Activated CD4-positive, alpha-beta T cell treated with anti-CD3 and anti-CD28 coated beads for 36 hours (primary cell): ENCODE measurements at regions not wholly inside any gene's neighbourhood (a gene's known extent, or its start where the extent isn't known, plus 50 kb on each side); places are given as distances from the start of the nearest gene placed in this dataset.

ENCODE experiments used
- ATAC-seq: fragments of 200-7000 bp; cut with Tn5 transposase; one replicate; pipeline ENCODE4 v1.10.0; 2021; ENCODE audit warnings: mild to moderate bottlenecking, moderate library complexity
- CTCF ChIA-PET: fragments of 350-600 bp; sonication (Branson Sonifier 250); formaldehyde crosslinking; loops from one replicate; lab custom pipeline; 2021; ENCODE audit warnings: antibody characterized with exemption; lab: Charles Lee
- POLR2A ChIA-PET: fragments of 350-600 bp; sonication (Branson Sonifier 250); formaldehyde crosslinking; loops from one replicate; lab custom pipeline; 2021; ENCODE audit warnings: antibody characterized with exemption, inconsistent platforms; lab: Charles Lee
- DNase-seq: peaks from one replicate; pipeline ENCODE4 v3.0.0-alpha.2; 2020
- H3K27ac Mint-ChIP-seq: one replicate; pipeline ENCODE4 v1.8.0; 2021; ENCODE audit warnings: mixed read lengths
- H3K27me3 Mint-ChIP-seq: one replicate; pipeline ENCODE4 v1.8.0; 2021; ENCODE audit warnings: mixed read lengths
- H3K36me3 Mint-ChIP-seq: one replicate; pipeline ENCODE4 v1.8.0; 2021; ENCODE audit warnings: low read depth, mixed read lengths
- H3K4me1 Mint-ChIP-seq: one replicate; pipeline ENCODE4 v1.8.0; 2021; ENCODE audit warnings: mixed read lengths
- H3K4me3 Mint-ChIP-seq: one replicate; pipeline ENCODE4 v1.8.0; 2021; ENCODE audit warnings: mild to moderate bottlenecking, moderate library complexity, mixed read lengths
- H3K9me3 Mint-ChIP-seq: one replicate; pipeline ENCODE4 v1.8.0; 2021; ENCODE audit warnings: low read depth, mixed read lengths
- intact Hi-C, 2 experiments: fragments of 100-400 bp; cut with DNase I in 1 of 2; cut with micrococcal nuclease in 1 of 2; formaldehyde crosslinking; loops; one replicate each; pipeline versions ENCODE4 v1.14.2 to v1.15.1; 2022 to 2024; cut with DNase I, micrococcal nuclease

- H3K9me3 Mint-ChIP-seq, result no peaks in the 10 kb centered on the region
- H3K4me1 Mint-ChIP-seq, result no peaks in the 10 kb centered on the region
- ATAC-seq (no peak), DNase-seq (no peak)
- intact Hi-C loops, result no loop called here
- ChIA-PET CTCF (interaction anchor here (1.1 kb wide), 1 partner anchor 14 kb away, joined by 3 read pairs; no protein-coding TSS in a partner anchor), POLR2A (no interaction called here)
- peaks cover 1% of the 10 kb centered on the region for H3K27me3 Mint-ChIP-seq
- H3K36me3 Mint-ChIP-seq, result no peaks in the 10 kb centered on the region
- no peak overlapping the region for H3K4me3 Mint-ChIP-seq
- no peak overlapping the region for H3K27ac Mint-ChIP-seq
These were observed 207.1 kb upstream of the PLET1 start for GRCh38 chr11:112467721-112468120.

- ATAC-seq (no peak), DNase-seq (no peak)
- no peaks in the 10 kb centered on the region for H3K36me3 Mint-ChIP-seq
- H3K4me3 Mint-ChIP-seq, result no peak overlapping the region
- intact Hi-C loops, result no loop called here
- CTCF ChIA-PET, result interaction anchor here (1.6 kb wide), 1 partner anchor 86 kb away, joined by 8 read pairs; no protein-coding TSS in a partner anchor
- H3K27ac Mint-ChIP-seq, result no peak overlapping the region
- H3K9me3 Mint-ChIP-seq, result no peaks in the 10 kb centered on the region
- POLR2A ChIA-PET, result no interaction called here
- peaks cover 1% of the 10 kb centered on the region for H3K27me3 Mint-ChIP-seq
- no peaks in the 10 kb centered on the region for H3K4me1 Mint-ChIP-seq
These were observed 208.7 kb upstream of the PLET1 start for GRCh38 chr11:112469376-112469775.

- intact Hi-C loops, result no loop called here
- H3K9me3 Mint-ChIP-seq, result no peaks in the 10 kb centered on the region
- no peak for ATAC-seq
These were observed 209.7 kb upstream of the PLET1 start for GRCh38 chr11:112470355-112470754.

GRCh38 chr11:112471731-112472130, 211.1 kb upstream of the PLET1 start:
- Mint-ChIP-seq H3K27ac (no peak overlapping the region), H3K4me1 (no peaks in the 10 kb centered on the region), H3K36me3 (no peaks in the 10 kb centered on the region), H3K9me3 (no peaks in the 10 kb centered on the region), H3K27me3 (no peaks in the 10 kb centered on the region), H3K4me3 (no peak overlapping the region)
- no peak for ATAC-seq
- no peak for DNase-seq
- intact Hi-C loops, result no loop called here
- POLR2A ChIA-PET, result interaction anchor here (0.6 kb wide), 1 partner anchor 74 kb away, joined by 3 read pairs; no protein-coding TSS in a partner anchor
- CTCF ChIA-PET, result interaction anchor here (0.8 to 1.4 kb wide), 2 partner anchors 11 to 116 kb away, joined by 3 to 4 read pairs; no protein-coding TSS in a partner anchor

More at GRCh38 chr11:112470355-112470754, 209.7 kb upstream of the PLET1 start:
- Mint-ChIP-seq H3K4me1 (no peaks in the 10 kb centered on the region), H3K27ac (no peak overlapping the region), H3K27me3 (peaks cover 1% of the 10 kb centered on the region), H3K36me3 (no peaks in the 10 kb centered on the region), H3K4me3 (no peak overlapping the region)
- DNase-seq, result no peak
- POLR2A ChIA-PET, result no interaction called here
- CTCF ChIA-PET, result interaction anchor here (0.6 to 1.6 kb wide), 2 partner anchors 85 to 389 kb away, joined by 3 to 8 read pairs; no protein-coding TSS in a partner anchor

- Mint-ChIP-seq H3K4me3 (no peak overlapping the region), H3K4me1 (no peaks in the 10 kb centered on the region), H3K36me3 (no peaks in the 10 kb centered on the region), H3K27me3 (no peaks in the 10 kb centered on the region), H3K27ac (no peak overlapping the region), H3K9me3 (no peaks in the 10 kb centered on the region)
- POLR2A ChIA-PET, result no interaction called here
- ATAC-seq, result no peak
- DNase-seq, result no peak
- CTCF ChIA-PET, result no interaction called here
- intact Hi-C loops, result no loop called here
These were observed 216.5 kb upstream of the PLET1 start for GRCh38 chr11:112477152-112477551.

- no peak overlapping the region for H3K27ac Mint-ChIP-seq
These were observed 217.1 kb upstream of the PLET1 start for GRCh38 chr11:112477581-112478317.

GRCh38 chr11:112478806-112479205, 218.1 kb upstream of the PLET1 start:
- ATAC-seq (no peak), DNase-seq (no peak)
- Mint-ChIP-seq H3K4me3 (no peak overlapping the region), H3K27me3 (no peaks in the 10 kb centered on the region), H3K36me3 (no peaks in the 10 kb centered on the region), H3K27ac (no peak overlapping the region), H3K9me3 (no peaks in the 10 kb centered on the region), H3K4me1 (no peaks in the 10 kb centered on the region)
- ChIA-PET CTCF (no interaction called here), POLR2A (no interaction called here)
- intact Hi-C loops, result no loop called here

More at GRCh38 chr11:112477581-112478317, 217.1 kb upstream of the PLET1 start:
- Mint-ChIP-seq H3K4me1 (no peaks in the 10 kb centered on the region), H3K36me3 (no peaks in the 10 kb centered on the region), H3K27me3 (no peaks in the 10 kb centered on the region), H3K9me3 (no peaks in the 10 kb centered on the region), H3K4me3 (no peak overlapping the region)
- no peak for ATAC-seq
- CTCF ChIA-PET, result interaction anchor here (0.6 kb wide), 1 partner anchor 69 kb away, joined by 3 read pairs; no protein-coding TSS in a partner anchor
- intact Hi-C loops, result no loop called here
- POLR2A ChIA-PET, result no interaction called here
- DNase-seq, result no peak

- H3K4me3 Mint-ChIP-seq, result no peak overlapping the region
- CTCF ChIA-PET, result interaction anchor here (0.6 kb wide), 1 partner anchor 335 kb away, joined by 4 read pairs; no protein-coding TSS in a partner anchor
These were observed 220.8 kb upstream of the PLET1 start for GRCh38 chr11:112481431-112481830.

GRCh38 chr11:112481893-112482292, 221.2 kb upstream of the PLET1 start:
- intact Hi-C loops, result no loop called here
- Mint-ChIP-seq H3K27ac (no peak overlapping the region), H3K4me3 (no peak overlapping the region), H3K27me3 (no peaks in the 10 kb centered on the region), H3K4me1 (no peaks in the 10 kb centered on the region), H3K9me3 (no peaks in the 10 kb centered on the region), H3K36me3 (no peaks in the 10 kb centered on the region)
- CTCF ChIA-PET, result interaction anchor here (0.6 kb wide), 1 partner anchor 336 kb away, joined by 4 read pairs; no protein-coding TSS in a partner anchor
- ATAC-seq, result no peak
- POLR2A ChIA-PET, result no interaction called here
- DNase-seq, result no peak

More at GRCh38 chr11:112481431-112481830, 220.8 kb upstream of the PLET1 start:
- DNase-seq, result no peak
- no peak overlapping the region for H3K27ac Mint-ChIP-seq
- POLR2A ChIA-PET, result no interaction called here
- H3K9me3 Mint-ChIP-seq, result no peaks in the 10 kb centered on the region
- no peaks in the 10 kb centered on the region for H3K27me3 Mint-ChIP-seq
- H3K36me3 Mint-ChIP-seq, result no peaks in the 10 kb centered on the region
- H3K4me1 Mint-ChIP-seq, result no peaks in the 10 kb centered on the region
- ATAC-seq, result no peak
- intact Hi-C loops, result no loop called here

GRCh38 chr11:112485280-112485679, 224.6 kb upstream of the PLET1 start:
- H3K36me3 Mint-ChIP-seq, result no peaks in the 10 kb centered on the region
- DNase-seq, result no peak
- ChIA-PET CTCF (interaction anchor here (0.7 kb wide), 1 partner anchor 484 kb away, joined by 4 read pairs; no protein-coding TSS in a partner anchor), POLR2A (no interaction called here)
- H3K27ac Mint-ChIP-seq, result no peak overlapping the region
- no peaks in the 10 kb centered on the region for H3K9me3 Mint-ChIP-seq
- H3K27me3 Mint-ChIP-seq, result peaks cover 6% of the 10 kb centered on the region
- H3K4me3 Mint-ChIP-seq, result no peak overlapping the region
- no peaks in the 10 kb centered on the region for H3K4me1 Mint-ChIP-seq
- intact Hi-C loops, result no loop called here
- ATAC-seq, result no peak

GRCh38 chr11:112497826-112498225, 237.2 kb upstream of the PLET1 start:
- Mint-ChIP-seq H3K27ac (no peak overlapping the region), H3K36me3 (no peaks in the 10 kb centered on the region), H3K9me3 (no peaks in the 10 kb centered on the region), H3K27me3 (peaks cover 2% of the 10 kb centered on the region), H3K4me3 (no peak overlapping the region), H3K4me1 (no peaks in the 10 kb centered on the region)
- ChIA-PET CTCF (no interaction called here), POLR2A (no interaction called here)
- intact Hi-C loops, result no loop called here
- DNase-seq (no peak), ATAC-seq (no peak)

- H3K27me3 Mint-ChIP-seq, result peaks cover 2% of the 10 kb centered on the region
- H3K4me3 Mint-ChIP-seq, result no peak overlapping the region
- no peak for ATAC-seq
- ChIA-PET POLR2A (no interaction called here), CTCF (no interaction called here)
- no peak for DNase-seq
- H3K4me1 Mint-ChIP-seq, result no peaks in the 10 kb centered on the region
- no peaks in the 10 kb centered on the region for H3K36me3 Mint-ChIP-seq
- intact Hi-C loops, result no loop called here
- no peaks in the 10 kb centered on the region for H3K9me3 Mint-ChIP-seq
- no peak overlapping the region for H3K27ac Mint-ChIP-seq
These were observed 238.0 kb upstream of the PLET1 start for GRCh38 chr11:112498701-112499100.
